HCT116 (cell line): ENCODE measurements at regions not wholly inside any gene's neighbourhood (a gene's known extent, or its start where the extent isn't known, plus 50 kb on each side); places are given as distances from the start of the nearest gene placed in this dataset.

Source experiments
- ATAC-seq: fragments of 200-7000 bp; cut with Tn5 transposase; 2 replicates; pipeline ENCODE4 v1.9.1; 2020; ENCODE audit warnings: mild to moderate bottlenecking, moderate library complexity
- BruUV-seq: library from RNA; stranded (reverse); fragments of 400-500 nt; replicated peaks from 2 replicates; lab custom pipeline; 2021; lab: Mats Ljungman, UMichigan
- CTCF ChIA-PET: fragments of 300-600 bp; sonication (Branson Sonifier 250); formaldehyde crosslinking; loops from one replicate; lab custom pipeline; 2021; ENCODE audit warnings: antibody characterized with exemption; lab: Charles Lee
- POLR2A ChIA-PET: fragments of 300-600, 350-600 bp; sonication (Branson Sonifier 250); formaldehyde crosslinking; loops from one replicate; lab custom pipeline; 2021; ENCODE audit warnings: antibody characterized with exemption; lab: Charles Lee
- RAD21 ChIA-PET, 2 experiments: fragments of 300-600 bp; sonication (Branson Sonifier 250); formaldehyde crosslinking; loops; one replicate each; lab custom pipeline; 2023; ENCODE audit warnings: low total read pairs in 2 of 2; ENCODE audit not compliant: uncharacterized antibody in 2 of 2, unreplicated experiment in 2 of 2, low non-redundant PET in 1 of 2; lab: Charles Lee
- DNase-seq: peaks from one replicate; pipeline ENCODE4 v3.0.0-alpha.2; 2010; ENCODE audit warnings: low read depth, low spot score
- H2AFZ ChIP-seq: fragments of 200-600 bp; shearing (Covaris generic), sonication (generic); 2 replicates; pipeline ENCODE4 v1.6.1; 2017; ENCODE audit warnings: low read depth, mixed run types, mixed read lengths, antibody characterized with exemption, low read length; ENCODE audit not compliant: poor library complexity, severe bottlenecking
- H3K27ac ChIP-seq: 2 replicates; pipeline ENCODE4 v1.5.1; 2012; ENCODE audit warnings: low read depth, low read length
- H3K27me3 ChIP-seq: fragments of 200-600 bp; sonication (generic); 2 replicates; pipeline ENCODE4 v1.6.1; 2016; ENCODE audit warnings: mixed run types, low read length, mixed read lengths; ENCODE audit not compliant: insufficient read depth
- H3K36me3 ChIP-seq, 2 experiments: fragments of 200-500 bp in 1 of 2; fragments of 200-600 bp in 1 of 2; sonication (Bioruptor generic) in 1 of 2; sonication (generic) in 1 of 2; 2 replicates each; pipeline versions ENCODE4 v1.5.1 to v1.6.1; 2014 to 2016; ENCODE audit warnings: low read length in 2 of 2, inconsistent platforms in 1 of 2, mixed read lengths in 1 of 2, mixed run types in 1 of 2; ENCODE audit not compliant: insufficient read depth in 2 of 2, control insufficient read depth in 1 of 2
- H3K4me1 ChIP-seq, 2 experiments: fragments of 200-600 bp in 1 of 2; sonication (generic) in 1 of 2; 2 replicates each; pipeline versions ENCODE4 v1.5.1 to v1.6.1; 2012 to 2017; ENCODE audit warnings: low read length in 2 of 2, inconsistent platforms in 1 of 2, mild to moderate bottlenecking in 1 of 2, mixed read lengths in 1 of 2, mixed run types in 1 of 2, moderate library complexity in 1 of 2; ENCODE audit not compliant: insufficient read depth in 2 of 2, control insufficient read depth in 1 of 2
- H3K4me2 ChIP-seq: fragments of 200-600 bp; sonication (generic); 2 replicates; pipeline ENCODE4 v1.6.1; 2017; ENCODE audit warnings: mixed run types, low read length, mixed read lengths
- H3K4me3 ChIP-seq, 2 experiments: fragments of 200-600 bp in 1 of 2; sonication (generic) in 1 of 2; replicated peaks in 1 of 2; 2 replicates each; pipeline ENCODE4 v1.5.1; 2011 to 2016; ENCODE audit warnings: low read length in 2 of 2, control low read depth in 1 of 2, low read depth in 1 of 2, mild to moderate bottlenecking in 1 of 2, mixed read lengths in 1 of 2, mixed run types in 1 of 2
- H3K79me2 ChIP-seq: fragments of 200-600 bp; sonication (generic); 2 replicates; pipeline ENCODE4 v1.6.1; 2017; ENCODE audit warnings: mild to moderate bottlenecking, mixed run types, low read length, moderate library complexity, mixed read lengths; ENCODE audit not compliant: insufficient read depth
- H3K9ac ChIP-seq: fragments of 200-600 bp; sonication (generic); 2 replicates; pipeline ENCODE4 v1.6.1; 2016; ENCODE audit warnings: low read length, mixed read lengths
- H3K9me2 ChIP-seq: fragments of 200-600 bp; sonication (generic), shearing (Covaris generic); 2 replicates; pipeline ENCODE4 v1.6.1; 2017; ENCODE audit warnings: mixed run types, mild to moderate bottlenecking, moderate library complexity; ENCODE audit not compliant: insufficient read depth
- H3K9me3 ChIP-seq, 2 experiments: fragments of 200-500 bp in 1 of 2; fragments of 200-600 bp in 1 of 2; sonication (Bioruptor generic) in 1 of 2; sonication (generic) in 1 of 2; 2 replicates each; pipeline ENCODE4 v1.6.1; 2014 to 2017; ENCODE audit warnings: low read length in 2 of 2, mixed read lengths in 2 of 2, inconsistent platforms in 1 of 2, low read depth in 1 of 2, mild to moderate bottlenecking in 1 of 2, mixed run types in 1 of 2, moderate library complexity in 1 of 2; ENCODE audit not compliant: control insufficient read depth in 1 of 2, insufficient read depth in 1 of 2
- H4K20me1 ChIP-seq: fragments of 200-600 bp; sonication (generic), shearing (Covaris generic); 2 replicates; pipeline ENCODE4 v1.6.1; 2017; ENCODE audit warnings: mixed run types, mild to moderate bottlenecking, moderate library complexity; ENCODE audit not compliant: insufficient read depth
- CBX3 ChIP-seq: IDR thresholded peaks from 2 replicates; pipeline ENCODE4 v1.6.1; 2012; ENCODE audit warnings: low read depth
- CEBPB ChIP-seq: IDR thresholded peaks from 2 replicates; pipeline ENCODE4 v1.6.1; 2012; ENCODE audit warnings: low read depth
- ELF1 ChIP-seq: IDR thresholded peaks from 2 replicates; pipeline ENCODE4 v1.6.1; 2012; ENCODE audit warnings: low read depth, borderline replicate concordance
- EZH2 ChIP-seq: fragments of 200-600 bp; sonication (generic); IDR thresholded peaks from 2 replicates; pipeline ENCODE4 v1.6.1; 2017; ENCODE audit warnings: antibody characterized with exemption, mixed run types
- EZH2phosphoT487 ChIP-seq: fragments of 200-600 bp; IDR thresholded peaks from 2 replicates; pipeline ENCODE4 v1.6.1; 2018; ENCODE audit warnings: antibody characterized with exemption, borderline replicate concordance
- FOSL1 ChIP-seq: IDR thresholded peaks from 2 replicates; pipeline ENCODE4 v1.6.1; 2012; ENCODE audit warnings: low read depth
- JUND ChIP-seq: IDR thresholded peaks from 2 replicates; pipeline ENCODE4 v1.6.1; 2012
- MAX ChIP-seq: IDR thresholded peaks from 2 replicates; pipeline ENCODE4 v1.6.1; 2012
- POLR2A ChIP-seq: IDR thresholded peaks from 2 replicates; pipeline ENCODE4 v1.7.0; 2011; ENCODE audit warnings: borderline replicate concordance; ENCODE audit not compliant: insufficient read depth, insufficient read length; ENCODE audit errors: extremely low read depth
- POLR2AphosphoS5 ChIP-seq: IDR thresholded peaks from 2 replicates; pipeline ENCODE4 v1.6.1; 2011; ENCODE audit warnings: mild to moderate bottlenecking, low read depth, low read length, moderate library complexity
- RAD21 ChIP-seq: IDR thresholded peaks from 2 replicates; pipeline ENCODE4 v1.6.1; 2012; ENCODE audit warnings: low read depth, mild to moderate bottlenecking
- REST ChIP-seq: IDR thresholded peaks from 2 replicates; pipeline ENCODE4 v1.6.1; 2012; ENCODE audit warnings: low read depth
- SIN3A ChIP-seq: IDR thresholded peaks from 2 replicates; pipeline ENCODE4 v1.6.1; 2012; ENCODE audit warnings: low read depth
- SRF ChIP-seq: IDR thresholded peaks from 2 replicates; pipeline ENCODE4 v1.6.1; 2012; ENCODE audit warnings: low read depth
- ZBTB33 ChIP-seq: IDR thresholded peaks from 2 replicates; pipeline ENCODE4 v1.6.1; 2011; ENCODE audit warnings: mild to moderate bottlenecking, low read length, moderate library complexity; ENCODE audit not compliant: insufficient replicate concordance; ENCODE audit errors: extremely low read depth
- ZFX ChIP-seq: fragments of 450-650 bp; IDR thresholded peaks from 2 replicates; pipeline ENCODE4 v1.6.1; 2017
- ZNF274 ChIP-seq: fragments of 200-500 bp; sonication (Bioruptor generic); IDR thresholded peaks from 2 replicates; pipeline ENCODE4 v1.6.1; 2014; ENCODE audit warnings: mild to moderate bottlenecking, low read depth, low read length, inconsistent platforms
- intact Hi-C: fragments of 100-400 bp; cut with micrococcal nuclease; formaldehyde crosslinking; loops from 2 replicates; pipeline ENCODE4 v1.10.0; 2022

- Histone ChIP-seq H3K4me2 (no peak overlapping the region), H3K9me3 (no peaks in the 10 kb centered on the region), H3K79me2 (no peaks in the 10 kb centered on the region), H4K20me1 (no peaks in the 10 kb centered on the region), H3K36me3 (no peaks in the 10 kb centered on the region), H3K27me3 (peaks cover 5% of the 10 kb centered on the region; the same call in 1 of the 2 replicates), H3K9ac (no peak overlapping the region), H3K4me3 (no peak overlapping the region), H3K27ac (no peak overlapping the region), H3K9me2 (no peaks in the 10 kb centered on the region), H3K4me1 (no peaks in the 10 kb centered on the region), H2AFZ (no peak overlapping the region)
- ATAC-seq (no peak), DNase-seq (no peak)
- no TSS peak for BruUV-seq
- POLR2A ChIA-PET, result no interaction called here
- TF ChIP-seq ZFX (no peak), ZBTB33 (no peak), SRF (no peak), EZH2 (no peak), FOSL1 (no peak), MAX (no peak), ZNF274 (no peak), REST (no peak), EZH2phosphoT487 (no peak), RAD21 (no peak), CBX3 (no peak), ELF1 (no peak), POLR2A (no peak), POLR2AphosphoS5 (no peak), SIN3A (no peak), JUND (no peak), CEBPB (no peak)
- CTCF ChIA-PET, result no interaction called here
- RAD21 ChIA-PET, result no interaction called here
- intact Hi-C loops, result no loop called here
Measured at GRCh38 chr6:44575644-44576043, 188.1 kb downstream of the CDC5L start.
